RWPE1 (cell line): ENCODE measurements at regions not wholly inside any gene's neighbourhood (a gene's known extent, or its start where the extent isn't known, plus 50 kb on each side); places are given as distances from the start of the nearest gene placed in this dataset.
"Not testable (repeated sequence)": the region's sequence is repeated elsewhere in the genome, so short reads cannot be mapped to it uniquely, and the experiment has no call there.

Source experiments
- CTCF ChIA-PET: fragments of 350-600 bp; sonication (Branson Sonifier 250); formaldehyde crosslinking; extraction: SDS; loops from one replicate; lab custom pipeline; 2021; lab: Yijun Ruan, JAX
- POLR2A ChIA-PET: fragments of 400-600 bp; formaldehyde crosslinking; extraction: SDS; loops from one replicate; lab custom pipeline; 2020; ENCODE audit warnings: antibody characterized with exemption; ENCODE audit not compliant: low non-redundant PET; lab: Yijun Ruan, JAX
- DNase-seq: peaks from one replicate; pipeline ENCODE4 v3.0.0; 2012; ENCODE audit warnings: low spot score
- H3K27ac ChIP-seq: fragments of 450-650 bp; 2 replicates; pipeline ENCODE4 v1.5.1; 2017
- CTCF ChIP-seq: fragments of 450-650 bp; conservative IDR thresholded peaks from 2 replicates; pipeline ENCODE4 v1.5.1; 2017; ENCODE audit warnings: low read depth, mild to moderate bottlenecking

GRCh38 chr13:80825276-80825675 is 484.4 kb upstream of the SPRY2 start:
- ChIA-PET CTCF (no interaction called here), POLR2A (no interaction called here)
- no peak for TF ChIP-seq CTCF
- DNase-seq, result no peak
- H3K27ac ChIP-seq, result no peak overlapping the region

DNA sequence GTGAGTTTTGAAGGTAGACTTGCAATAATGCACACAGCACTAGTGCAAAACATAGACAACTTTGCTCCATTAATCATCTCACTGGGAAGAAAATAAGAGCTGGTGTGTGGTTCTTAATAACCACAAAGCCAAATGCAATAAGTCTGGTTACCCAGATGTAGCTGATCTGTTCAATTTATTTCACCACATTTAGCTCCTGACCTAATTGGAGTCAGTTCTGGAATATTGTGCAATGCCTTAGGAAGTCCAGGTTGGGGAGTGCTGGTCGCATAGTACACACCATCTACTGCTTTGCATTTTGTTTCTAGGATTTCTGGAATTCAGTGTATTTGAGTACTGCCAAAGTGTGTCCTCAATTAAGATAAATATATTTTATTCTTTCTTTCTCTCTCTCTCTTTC is 483.3 kb upstream of the SPRY2 start:
- TF ChIP-seq CTCF, result no peak
- no peak for DNase-seq
- no peak overlapping the region for H3K27ac ChIP-seq
- POLR2A ChIA-PET, result no interaction called here
- CTCF ChIA-PET, result no interaction called here

DNA sequence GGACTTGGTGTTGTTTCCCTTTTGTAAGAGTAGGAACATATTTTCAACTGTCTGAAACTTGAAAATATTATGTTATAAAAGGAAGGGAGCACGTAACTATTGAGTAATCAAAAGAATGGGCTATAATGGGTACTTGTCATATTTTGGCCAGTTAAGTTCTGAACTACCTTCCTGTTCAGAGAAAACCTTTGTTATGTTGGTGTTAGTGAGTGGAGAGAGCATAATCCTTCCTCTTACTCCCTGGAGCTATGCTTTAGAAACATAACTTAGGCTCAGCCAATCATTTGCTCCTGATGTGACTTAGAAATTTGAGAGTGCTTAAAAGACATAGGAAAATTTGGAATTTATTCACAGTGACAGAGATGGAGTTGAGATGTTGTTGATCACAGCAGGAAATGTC is 482.5 kb upstream of the SPRY2 start:
- DNase-seq, result no peak
- CTCF ChIA-PET, result no interaction called here
- no peak overlapping the region for H3K27ac ChIP-seq
- no peak for TF ChIP-seq CTCF
- POLR2A ChIA-PET, result no interaction called here

DNA sequence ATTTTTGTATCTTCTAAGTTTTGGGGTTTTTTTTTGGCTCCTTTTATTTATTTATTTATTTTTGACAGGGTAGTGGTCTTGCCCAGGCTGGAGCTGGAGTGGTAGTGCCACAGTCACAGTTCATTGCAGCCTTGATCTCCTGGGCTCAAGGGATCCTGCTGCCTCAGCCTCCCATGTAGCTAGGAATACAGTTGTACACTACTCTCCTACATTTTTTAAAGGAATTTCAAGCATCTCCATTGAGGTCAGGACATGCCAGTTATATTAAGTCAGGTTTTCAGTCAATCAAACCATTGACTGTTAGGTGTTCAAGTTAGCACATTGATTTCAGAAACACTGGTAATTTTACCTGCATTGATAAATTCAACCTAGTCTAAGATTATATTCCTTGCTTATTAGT is 480.5 kb upstream of the SPRY2 start:
- POLR2A ChIA-PET, result no interaction called here
- no peak for DNase-seq
- H3K27ac ChIP-seq, result no peak overlapping the region
- CTCF ChIA-PET, result no interaction called here
- TF ChIP-seq CTCF, result no peak

- no peak for TF ChIP-seq CTCF
- CTCF ChIA-PET, result no interaction called here
- DNase-seq, result no peak
- H3K27ac ChIP-seq, result no peak overlapping the region
- POLR2A ChIA-PET, result no interaction called here
Measured at GRCh38 chr13:80817979-80818378, 477.1 kb upstream of the SPRY2 start.

DNA sequence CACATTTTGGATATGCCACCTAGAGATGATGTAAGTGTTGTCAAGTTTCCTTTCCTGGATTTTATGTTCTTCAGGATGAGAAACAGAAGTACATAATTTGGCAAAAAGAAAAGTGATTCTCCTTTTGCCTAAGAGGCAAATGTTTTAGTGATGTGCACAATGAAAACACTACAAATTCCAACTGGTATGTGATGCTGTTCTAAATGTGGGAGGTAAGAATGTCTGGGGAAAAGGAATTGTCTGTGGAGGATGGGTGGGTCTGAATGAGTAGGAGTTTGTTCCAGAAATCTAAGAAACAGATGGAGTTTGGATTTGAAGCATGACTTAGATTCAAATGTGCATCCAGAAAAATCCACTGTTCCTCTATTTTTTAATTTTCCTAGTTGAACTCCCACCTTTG is 473.6 kb upstream of the SPRY2 start:
- ChIA-PET CTCF (no interaction called here), POLR2A (no interaction called here)
- TF ChIP-seq CTCF, result no peak
- no peak overlapping the region for H3K27ac ChIP-seq
- DNase-seq, result no peak

DNA sequence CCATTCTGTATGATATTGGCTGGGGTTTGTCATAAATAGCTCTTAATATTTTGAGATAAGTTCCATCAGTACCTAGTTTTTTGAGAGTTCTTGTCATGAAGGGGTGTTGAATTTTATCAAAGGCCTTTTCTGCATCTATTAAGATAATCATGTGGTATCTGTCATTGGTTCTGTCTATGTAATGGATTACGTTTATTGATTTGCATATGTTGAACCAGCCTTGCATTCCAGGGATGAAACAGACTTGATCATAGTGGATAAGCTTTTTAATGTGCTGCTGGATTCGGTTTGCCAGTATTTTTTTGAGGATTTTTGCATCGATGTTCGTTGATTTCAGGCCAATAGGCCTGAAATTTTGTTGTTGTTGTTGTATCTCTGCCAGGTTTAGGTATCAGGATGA is 469.4 kb upstream of the SPRY2 start:
- DNase-seq, H3K27ac ChIP-seq, POLR2A ChIA-PET: not testable (repeated sequence)
- CTCF ChIA-PET, result interaction anchor here (0.7 kb wide), 1 partner anchor 187 kb away, joined by 3 read pairs; no protein-coding TSS in a partner anchor
